Sigmoid colon (tissue), 4 donors: ENCODE measurements at regions not wholly inside any gene's neighbourhood (a gene's known extent, or its start where the extent isn't known, plus 50 kb on each side); places are given as distances from the start of the nearest gene placed in this dataset.
"Not testable (repeated sequence)": the region's sequence is repeated elsewhere in the genome, so short reads cannot be mapped to it uniquely, and the experiment has no call there.

ENCODE experiments used
- EP300 ChIP-seq, 4 donors: sonication (generic); formaldehyde crosslinking; IDR thresholded peaks; one replicate each; pipeline ENCODE4 v1.6.1; 2017; ENCODE audit warnings: antibody characterized with exemption in 4 of 4
- POLR2A ChIP-seq, 2 donors: fragments of 450-650 bp; IDR thresholded peaks; one replicate each; pipeline ENCODE4 v1.6.1; 2016; ENCODE audit warnings: antibody characterized with exemption in 2 of 2, mild to moderate bottlenecking in 2 of 2, moderate library complexity in 2 of 2
- POLR2AphosphoS5 ChIP-seq, 4 donors: sonication (generic); formaldehyde crosslinking; IDR thresholded peaks; one replicate each; pipeline ENCODE4 v1.6.1; 2017; ENCODE audit warnings: antibody characterized with exemption in 4 of 4
- TF ChIP-seq, protein P1 (sequence below), 4 experiments: fragments of 450-650 bp in 3 of 4; fragments of 200-600 bp in 1 of 4; IDR thresholded peaks; one replicate each; pipeline ENCODE4 v1.5.1; 2016 to 2019; ENCODE audit warnings: antibody characterized with exemption in 4 of 4, mild to moderate bottlenecking in 3 of 4, moderate library complexity in 2 of 4

DNA sequence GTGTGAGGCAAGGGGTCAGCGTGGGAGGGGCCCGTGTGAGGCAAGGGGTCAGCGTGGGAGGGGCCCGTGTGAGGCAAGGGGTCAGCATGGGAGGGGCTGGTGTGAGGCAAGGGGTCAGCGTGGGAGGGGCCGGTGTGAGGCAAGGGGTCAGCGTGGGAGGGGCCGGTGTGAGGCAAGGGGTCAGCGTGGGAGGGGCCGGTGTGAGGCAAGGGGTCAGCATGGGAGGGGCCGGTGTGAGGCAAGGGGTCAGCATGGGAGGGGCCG lies 119.2 kb downstream of the SEPTIN14 start:
- TF ChIP-seq, protein P1, sequence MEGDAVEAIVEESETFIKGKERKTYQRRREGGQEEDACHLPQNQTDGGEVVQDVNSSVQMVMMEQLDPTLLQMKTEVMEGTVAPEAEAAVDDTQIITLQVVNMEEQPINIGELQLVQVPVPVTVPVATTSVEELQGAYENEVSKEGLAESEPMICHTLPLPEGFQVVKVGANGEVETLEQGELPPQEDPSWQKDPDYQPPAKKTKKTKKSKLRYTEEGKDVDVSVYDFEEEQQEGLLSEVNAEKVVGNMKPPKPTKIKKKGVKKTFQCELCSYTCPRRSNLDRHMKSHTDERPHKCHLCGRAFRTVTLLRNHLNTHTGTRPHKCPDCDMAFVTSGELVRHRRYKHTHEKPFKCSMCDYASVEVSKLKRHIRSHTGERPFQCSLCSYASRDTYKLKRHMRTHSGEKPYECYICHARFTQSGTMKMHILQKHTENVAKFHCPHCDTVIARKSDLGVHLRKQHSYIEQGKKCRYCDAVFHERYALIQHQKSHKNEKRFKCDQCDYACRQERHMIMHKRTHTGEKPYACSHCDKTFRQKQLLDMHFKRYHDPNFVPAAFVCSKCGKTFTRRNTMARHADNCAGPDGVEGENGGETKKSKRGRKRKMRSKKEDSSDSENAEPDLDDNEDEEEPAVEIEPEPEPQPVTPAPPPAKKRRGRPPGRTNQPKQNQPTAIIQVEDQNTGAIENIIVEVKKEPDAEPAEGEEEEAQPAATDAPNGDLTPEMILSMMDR (IDR thresholded peaks at IDR 0.05), result not testable (repeated sequence)
- not testable (repeated sequence) for TF ChIP-seq EP300, POLR2A, POLR2AphosphoS5 (IDR thresholded peaks at IDR 0.05)
